Neural progenitor cell (in vitro differentiated cells): ENCODE measurements at regions not wholly inside any gene's neighbourhood (a gene's known extent, or its start where the extent isn't known, plus 50 kb on each side); places are given as distances from the start of the nearest gene placed in this dataset.
A peak's percentile ranks its signal among the peaks of the same experiment; 100 is the strongest.
"Not testable (repeated sequence)": the region's sequence is repeated elsewhere in the genome, so short reads cannot be mapped to it uniquely, and the experiment has no call there.

Experiments used
- DNase-seq: peaks from one replicate; pipeline ENCODE4 v3.0.0-alpha.2; 2016; ENCODE audit warnings: low spot score
- H2AFZ ChIP-seq: fragments of 200-600 bp; sonication (generic); replicated peaks from 2 replicates; pipeline ENCODE4 v1.6.1; 2016; ENCODE audit warnings: antibody characterized with exemption
- H3F3A ChIP-seq: fragments of 200-600 bp; sonication (generic); 2 replicates; pipeline ENCODE4 v1.6.1; 2016; ENCODE audit warnings: antibody characterized with exemption, low read depth
- H3K27ac ChIP-seq: fragments of 200-600 bp; sonication (generic); 2 replicates; pipeline ENCODE4 v1.5.1; 2016; ENCODE audit warnings: mild to moderate bottlenecking
- H3K27me3 ChIP-seq: fragments of 200-600 bp; sonication (generic); 2 replicates; pipeline ENCODE4 v1.6.1; 2016; ENCODE audit warnings: mild to moderate bottlenecking, moderate library complexity
- H3K36me3 ChIP-seq: fragments of 200-600 bp; sonication (generic); 2 replicates; pipeline ENCODE4 v1.5.1; 2016
- H3K4me1 ChIP-seq: fragments of 200-600 bp; sonication (generic); 2 replicates; pipeline ENCODE4 v1.6.1; 2016; ENCODE audit warnings: mixed run types
- H3K4me2 ChIP-seq: fragments of 200-600 bp; sonication (generic); 2 replicates; pipeline ENCODE4 v1.6.1; 2016
- H3K4me3 ChIP-seq: fragments of 200-600 bp; sonication (generic); 2 replicates; pipeline ENCODE4 v1.5.1; 2016
- H3K79me2 ChIP-seq: fragments of 200-600 bp; sonication (generic); 2 replicates; pipeline ENCODE4 v1.6.1; 2016; ENCODE audit warnings: low read depth
- H3K9ac ChIP-seq: fragments of 200-600 bp; sonication (generic); 2 replicates; pipeline ENCODE4 v1.6.1; 2016
- H3K9me3 ChIP-seq: fragments of 200-600 bp; sonication (generic); 2 replicates; pipeline ENCODE4 v1.5.1; 2016; ENCODE audit warnings: low read depth
- H4K20me1 ChIP-seq: fragments of 200-600 bp; sonication (generic); 2 replicates; pipeline ENCODE4 v1.6.1; 2016; ENCODE audit warnings: low read depth
- H3K27ac Mint-ChIP-seq: 3 replicates; pipeline ENCODE4 v1.8.0; 2021; ENCODE audit warnings: mixed read lengths
- H3K27me3 Mint-ChIP-seq: 2 replicates; pipeline ENCODE4 v1.8.0; 2022; ENCODE audit warnings: low read depth, mild to moderate bottlenecking, inconsistent platforms, moderate library complexity, mixed read lengths; ENCODE audit not compliant: insufficient read depth
- H3K36me3 Mint-ChIP-seq: 3 replicates; pipeline ENCODE4 v1.8.0; 2021; ENCODE audit warnings: mixed read lengths
- H3K4me1 Mint-ChIP-seq: 3 replicates; pipeline ENCODE4 v1.8.0; 2021; ENCODE audit warnings: mixed read lengths
- H3K4me3 Mint-ChIP-seq: 3 replicates; pipeline ENCODE4 v1.8.0; 2021; ENCODE audit warnings: mild to moderate bottlenecking, moderate library complexity, mixed read lengths
- H3K9me3 Mint-ChIP-seq: 3 replicates; pipeline ENCODE4 v1.8.0; 2020; ENCODE audit warnings: mixed read lengths
- EZH2 ChIP-seq: fragments of 200-600 bp; sonication (generic); IDR thresholded peaks from 2 replicates; pipeline ENCODE4 v1.6.1; 2017; ENCODE audit warnings: antibody characterized with exemption, mild to moderate bottlenecking, moderate library complexity
- EZH2phosphoT487 ChIP-seq: fragments of 200-600 bp; sonication (generic); IDR thresholded peaks from 2 replicates; pipeline ENCODE4 v1.6.1; 2017; ENCODE audit warnings: antibody characterized with exemption
- TF ChIP-seq, protein P1 (sequence below): fragments of 200-600 bp; sonication (generic); IDR thresholded peaks from 2 replicates; pipeline ENCODE4 v1.5.1; 2017; ENCODE audit warnings: antibody characterized with exemption, mild to moderate bottlenecking

DNA sequence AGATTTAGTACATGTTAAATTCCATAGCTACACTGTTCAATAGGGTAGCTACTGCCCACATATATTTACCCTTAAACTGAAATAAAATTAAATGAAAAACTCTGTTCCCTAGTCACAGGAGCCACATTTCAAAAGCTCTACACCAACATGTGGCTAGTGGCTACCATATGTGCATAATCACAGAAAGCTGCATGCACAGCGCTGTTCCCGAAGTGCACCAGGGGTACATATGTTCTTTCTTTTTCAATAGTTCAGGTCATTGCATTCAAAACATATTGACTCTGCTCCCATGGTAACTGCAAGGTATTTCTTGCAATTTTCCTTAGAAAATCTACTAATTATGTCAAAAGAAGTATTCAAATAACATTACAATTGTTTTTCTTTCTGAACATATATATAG, 591.2 kb downstream of the PDHA2 start:
- Mint-ChIP-seq H3K27ac (peak overlapping the region; percentile 51), H3K36me3 (no peaks in the 10 kb centered on the region), H3K9me3 (no peaks in the 10 kb centered on the region), H3K27me3 (no peaks in the 10 kb centered on the region), H3K4me1 (peaks cover 9% of the 10 kb centered on the region), H3K4me3 (no peak overlapping the region)
- Histone ChIP-seq H3K4me1 (no peaks in the 10 kb centered on the region), H3K9me3 (no peaks in the 10 kb centered on the region), H4K20me1 (no peaks in the 10 kb centered on the region), H3K79me2 (no peaks in the 10 kb centered on the region), H3K27me3 (no peaks in the 10 kb centered on the region), H3K9ac (no peak overlapping the region), H3K4me2 (no peak overlapping the region), H2AFZ (no peak overlapping the region), H3K27ac (no peak overlapping the region), H3K36me3 (no peaks in the 10 kb centered on the region), H3F3A (no peaks in the 10 kb centered on the region), H3K4me3 (no peak overlapping the region)
- TF ChIP-seq EZH2 (no peak), EZH2phosphoT487 (no peak)
- TF ChIP-seq, protein P1, sequence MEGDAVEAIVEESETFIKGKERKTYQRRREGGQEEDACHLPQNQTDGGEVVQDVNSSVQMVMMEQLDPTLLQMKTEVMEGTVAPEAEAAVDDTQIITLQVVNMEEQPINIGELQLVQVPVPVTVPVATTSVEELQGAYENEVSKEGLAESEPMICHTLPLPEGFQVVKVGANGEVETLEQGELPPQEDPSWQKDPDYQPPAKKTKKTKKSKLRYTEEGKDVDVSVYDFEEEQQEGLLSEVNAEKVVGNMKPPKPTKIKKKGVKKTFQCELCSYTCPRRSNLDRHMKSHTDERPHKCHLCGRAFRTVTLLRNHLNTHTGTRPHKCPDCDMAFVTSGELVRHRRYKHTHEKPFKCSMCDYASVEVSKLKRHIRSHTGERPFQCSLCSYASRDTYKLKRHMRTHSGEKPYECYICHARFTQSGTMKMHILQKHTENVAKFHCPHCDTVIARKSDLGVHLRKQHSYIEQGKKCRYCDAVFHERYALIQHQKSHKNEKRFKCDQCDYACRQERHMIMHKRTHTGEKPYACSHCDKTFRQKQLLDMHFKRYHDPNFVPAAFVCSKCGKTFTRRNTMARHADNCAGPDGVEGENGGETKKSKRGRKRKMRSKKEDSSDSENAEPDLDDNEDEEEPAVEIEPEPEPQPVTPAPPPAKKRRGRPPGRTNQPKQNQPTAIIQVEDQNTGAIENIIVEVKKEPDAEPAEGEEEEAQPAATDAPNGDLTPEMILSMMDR, result no peak
- DNase-seq, result no peak

GRCh38 chr4:96448315-96448872, 608.5 kb downstream of the PDHA2 start:
- Mint-ChIP-seq H3K4me3 (no peak overlapping the region), H3K4me1 (no peaks in the 10 kb centered on the region), H3K36me3 (no peaks in the 10 kb centered on the region), H3K9me3 (peaks cover 43% of the 10 kb centered on the region), H3K27me3 (peaks cover 2% of the 10 kb centered on the region), H3K27ac (no peak overlapping the region)
- Histone ChIP-seq H2AFZ (no peak overlapping the region), H3K27ac (no peak overlapping the region), H3K9me3 (peaks cover 8% of the 10 kb centered on the region), H3F3A (no peaks in the 10 kb centered on the region), H3K79me2 (no peaks in the 10 kb centered on the region), H3K36me3 (no peaks in the 10 kb centered on the region), H4K20me1 (no peaks in the 10 kb centered on the region), H3K9ac (no peak overlapping the region), H3K4me2 (no peak overlapping the region), H3K4me3 (no peak overlapping the region), H3K4me1 (no peaks in the 10 kb centered on the region), H3K27me3 (no peaks in the 10 kb centered on the region)
- TF ChIP-seq, protein P1, result no peak
- TF ChIP-seq EZH2 (no peak), EZH2phosphoT487 (no peak)
- DNase-seq, result no peak

DNA sequence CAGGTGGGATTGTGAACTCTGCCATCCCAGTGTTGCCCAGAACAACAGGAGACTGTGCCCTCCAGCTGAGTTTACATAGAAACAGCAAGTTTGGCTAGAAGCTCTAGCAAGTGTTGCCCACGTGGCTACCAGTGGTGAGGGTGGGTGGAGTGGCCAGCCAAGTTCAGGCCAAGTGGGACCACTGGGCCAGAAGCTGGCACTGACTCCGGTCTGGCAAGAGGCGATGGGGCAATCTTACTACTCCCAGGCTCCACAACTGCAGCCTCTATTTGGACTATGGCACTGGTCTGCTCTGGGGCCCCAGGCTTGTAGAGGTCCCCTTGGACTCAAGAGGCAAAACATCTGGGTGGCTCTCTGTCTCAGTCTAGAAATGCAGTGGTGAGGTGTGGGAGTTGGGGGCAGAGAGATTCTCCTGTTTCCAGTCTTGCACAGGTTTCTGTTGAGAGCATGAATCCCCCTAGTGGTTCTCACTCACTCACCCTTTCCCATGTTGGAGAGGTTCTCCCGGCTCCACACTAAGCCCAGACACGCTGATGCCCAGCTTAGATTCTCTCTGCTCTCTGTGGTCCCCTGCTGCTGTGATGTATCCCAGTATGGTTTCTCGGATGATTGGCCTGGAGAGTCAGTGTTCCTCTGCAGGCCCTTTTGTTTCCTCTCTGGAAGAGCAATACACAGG, 615.3 kb downstream of the PDHA2 start:
- Histone ChIP-seq H2AFZ (peak overlapping the region; percentile 3), H3K4me2 (no peak overlapping the region), H3K4me1 (no peaks in the 10 kb centered on the region), H3K9ac (no peak overlapping the region), H3K4me3 (no peak overlapping the region), H3F3A (no peaks in the 10 kb centered on the region), H3K9me3 (no peaks in the 10 kb centered on the region), H3K27me3 (no peaks in the 10 kb centered on the region), H3K36me3 (no peaks in the 10 kb centered on the region), H3K27ac (no peak overlapping the region), H3K79me2 (no peaks in the 10 kb centered on the region), H4K20me1 (no peaks in the 10 kb centered on the region)
- Mint-ChIP-seq H3K4me1 (no peaks in the 10 kb centered on the region), H3K36me3 (no peaks in the 10 kb centered on the region), H3K27ac (no peak overlapping the region), H3K4me3 (no peak overlapping the region), H3K9me3 (peaks cover 18% of the 10 kb centered on the region), H3K27me3 (peaks cover 2% of the 10 kb centered on the region)
- TF ChIP-seq, protein P1, result peak; percentile 17
- TF ChIP-seq EZH2, result no peak
- no peak for DNase-seq

GRCh38 chr4:96458031-96458430, 618.1 kb downstream of the PDHA2 start:
- not testable (repeated sequence) for H3K27ac Mint-ChIP-seq, H3K27me3 ChIP-seq, H4K20me1 ChIP-seq, H3K36me3 Mint-ChIP-seq, H3K27me3 Mint-ChIP-seq, H3F3A ChIP-seq, H3K27ac ChIP-seq, H3K79me2 ChIP-seq, H3K4me2 ChIP-seq, H3K4me3 ChIP-seq, H3K36me3 ChIP-seq, H3K4me1 ChIP-seq, DNase-seq, H3K4me1 Mint-ChIP-seq, H3K9ac ChIP-seq, H3K4me3 Mint-ChIP-seq, H2AFZ ChIP-seq, H3K9me3 ChIP-seq, H3K9me3 Mint-ChIP-seq
